OCI-LY3 (cell line): ENCODE measurements at regions not wholly inside any gene's neighbourhood (a gene's known extent, or its start where the extent isn't known, plus 50 kb on each side); places are given as distances from the start of the nearest gene placed in this dataset.

ENCODE experiments used
- EZH2phosphoT487 ChIP-seq: fragments of 200-600 bp; shearing (Covaris generic); IDR thresholded peaks from 2 replicates; pipeline ENCODE4 v1.6.1; 2018; ENCODE audit warnings: antibody characterized with exemption, mixed run types, low read depth
- TF ChIP-seq, protein P1 (sequence below): fragments of 200-600, 300-600 bp; sonication (generic); IDR thresholded peaks from 2 replicates; pipeline ENCODE4 v1.5.1; 2014; ENCODE audit warnings: antibody characterized with exemption, low read length, low read depth

DNA sequence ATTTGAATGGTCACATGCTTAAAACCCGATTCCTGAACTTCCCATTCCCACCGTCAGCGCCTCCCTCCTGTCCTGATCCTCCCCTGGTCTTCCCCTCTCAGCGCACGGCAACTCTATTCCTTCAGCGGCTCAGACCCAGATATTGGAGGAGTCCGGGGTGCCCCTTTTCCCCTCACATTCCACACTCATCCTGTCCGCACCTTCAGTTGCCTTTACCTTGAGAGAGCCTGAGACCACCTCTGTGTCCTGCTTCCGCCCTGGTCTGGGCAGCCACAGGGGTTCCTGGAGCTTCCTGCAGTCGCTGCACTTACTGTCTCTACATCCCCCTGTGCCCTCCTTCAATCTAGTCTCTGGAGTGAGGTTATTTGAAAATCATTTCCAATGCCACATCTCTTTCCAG, 193.4 kb downstream of the BCAS1 start:
- TF ChIP-seq, protein P1, sequence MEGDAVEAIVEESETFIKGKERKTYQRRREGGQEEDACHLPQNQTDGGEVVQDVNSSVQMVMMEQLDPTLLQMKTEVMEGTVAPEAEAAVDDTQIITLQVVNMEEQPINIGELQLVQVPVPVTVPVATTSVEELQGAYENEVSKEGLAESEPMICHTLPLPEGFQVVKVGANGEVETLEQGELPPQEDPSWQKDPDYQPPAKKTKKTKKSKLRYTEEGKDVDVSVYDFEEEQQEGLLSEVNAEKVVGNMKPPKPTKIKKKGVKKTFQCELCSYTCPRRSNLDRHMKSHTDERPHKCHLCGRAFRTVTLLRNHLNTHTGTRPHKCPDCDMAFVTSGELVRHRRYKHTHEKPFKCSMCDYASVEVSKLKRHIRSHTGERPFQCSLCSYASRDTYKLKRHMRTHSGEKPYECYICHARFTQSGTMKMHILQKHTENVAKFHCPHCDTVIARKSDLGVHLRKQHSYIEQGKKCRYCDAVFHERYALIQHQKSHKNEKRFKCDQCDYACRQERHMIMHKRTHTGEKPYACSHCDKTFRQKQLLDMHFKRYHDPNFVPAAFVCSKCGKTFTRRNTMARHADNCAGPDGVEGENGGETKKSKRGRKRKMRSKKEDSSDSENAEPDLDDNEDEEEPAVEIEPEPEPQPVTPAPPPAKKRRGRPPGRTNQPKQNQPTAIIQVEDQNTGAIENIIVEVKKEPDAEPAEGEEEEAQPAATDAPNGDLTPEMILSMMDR = no peak
- no peak for TF ChIP-seq EZH2phosphoT487
